Esophagus squamous epithelium (tissue), 5 donors: ENCODE measurements at regions not wholly inside any gene's neighbourhood (a gene's known extent, or its start where the extent isn't known, plus 50 kb on each side); places are given as distances from the start of the nearest gene placed in this dataset.

Source experiments
- DNase-seq: peaks from one replicate; lab custom pipeline; 2025; lab: John Stamatoyannopoulos, UW
- H3K27ac ChIP-seq, 4 donors: fragments of 200-600 bp; sonication (generic); one replicate each; pipeline ENCODE4 v1.5.1; 2016 to 2019; ENCODE audit warnings: mild to moderate bottlenecking in 1 of 4
- H3K27me3 ChIP-seq, 4 donors: fragments of 200-600 bp; sonication (generic); 1 replicate in 3 of 4; 2 replicates in 1 of 4; pipeline versions ENCODE4 v1.5.1 to v1.6.0; 2017 to 2021; ENCODE audit warnings: antibody characterized with exemption in 1 of 4
- H3K36me3 ChIP-seq, 3 donors: fragments of 200-600 bp; sonication (generic); one replicate each; pipeline ENCODE4 v1.5.1; 2016 to 2019
- H3K4me1 ChIP-seq, 3 donors: fragments of 200-600 bp; sonication (generic); one replicate each; pipeline ENCODE4 v1.5.1; 2017 to 2019
- H3K4me3 ChIP-seq, 4 donors: fragments of 200-600 bp; sonication (generic); 1 replicate in 3 of 4; 2 replicates in 1 of 4; pipeline ENCODE4 v1.5.1; 2016 to 2019; ENCODE audit warnings: mild to moderate bottlenecking in 2 of 4, moderate library complexity in 1 of 4
- H3K9me3 ChIP-seq, 3 donors: fragments of 200-600 bp; sonication (generic); one replicate each; pipeline ENCODE4 v1.5.1; 2016 to 2019
- POLR2A ChIP-seq, 4 donors: fragments of 450-650 bp; IDR thresholded peaks; one replicate each; pipeline ENCODE4 v1.6.1; 2017; ENCODE audit warnings: antibody characterized with exemption in 4 of 4, mild to moderate bottlenecking in 4 of 4, moderate library complexity in 3 of 4
- WGBS, 2 donors: methylation state at CpG; one replicate each; pipeline ENCODE4 v1.1.5; 2018; 5-methylcytosine and 5-hydroxymethylcytosine counted together
- intact Hi-C: fragments of 100-400 bp; cut with DNase I; formaldehyde crosslinking; loops from one replicate; pipeline ENCODE4 v1.15.0; 2022
- TF ChIP-seq, protein P1 (sequence below), 6 experiments: fragments of 450-650 bp in 4 of 6; fragments of 200-600 bp in 2 of 6; sonication (generic) in 2 of 6; IDR thresholded peaks; one replicate each; pipeline ENCODE4 v1.5.1; 2016 to 2019; ENCODE audit warnings: antibody characterized with exemption in 6 of 6, mild to moderate bottlenecking in 4 of 6, moderate library complexity in 4 of 6
- donor health status: DM: yes; HTN: yes; CAD: no.

DNA sequence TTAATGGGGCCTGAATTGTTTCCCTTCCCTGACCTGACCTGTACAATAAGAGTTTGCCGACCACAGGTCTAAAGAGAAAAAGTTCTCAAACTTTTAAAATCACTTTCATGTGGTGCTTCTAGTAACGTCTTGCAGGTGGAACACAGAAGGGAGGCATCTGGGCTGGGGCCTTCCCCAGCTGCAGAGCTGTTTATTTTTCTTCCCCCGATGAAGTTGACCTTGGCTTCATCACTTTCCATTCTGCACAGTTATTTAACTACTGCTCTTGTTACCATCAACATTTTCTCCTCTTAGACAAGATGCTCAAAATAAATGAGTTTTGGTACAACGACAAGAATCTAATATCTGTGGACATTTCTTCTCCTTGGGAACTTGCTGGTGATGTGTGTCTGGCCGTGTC, 181.7 kb downstream of the HERPUD2 start:
- 49 to 54% methylated on average over 5 of the region's 5 CpGs for WGBS, 2 donors
- Histone ChIP-seq H3K4me1 (no peaks in the 10 kb centered on the region), H3K4me3 (no peak overlapping the region), H3K9me3 (no peaks in the 10 kb centered on the region), H3K36me3 (no peaks in the 10 kb centered on the region), H3K27ac (no peak overlapping the region), H3K27me3 (peaks cover 0 to 4% (median 0%) of the 10 kb centered on the region in 4 donors)
- DNase-seq: no peak
- TF ChIP-seq, protein P1, sequence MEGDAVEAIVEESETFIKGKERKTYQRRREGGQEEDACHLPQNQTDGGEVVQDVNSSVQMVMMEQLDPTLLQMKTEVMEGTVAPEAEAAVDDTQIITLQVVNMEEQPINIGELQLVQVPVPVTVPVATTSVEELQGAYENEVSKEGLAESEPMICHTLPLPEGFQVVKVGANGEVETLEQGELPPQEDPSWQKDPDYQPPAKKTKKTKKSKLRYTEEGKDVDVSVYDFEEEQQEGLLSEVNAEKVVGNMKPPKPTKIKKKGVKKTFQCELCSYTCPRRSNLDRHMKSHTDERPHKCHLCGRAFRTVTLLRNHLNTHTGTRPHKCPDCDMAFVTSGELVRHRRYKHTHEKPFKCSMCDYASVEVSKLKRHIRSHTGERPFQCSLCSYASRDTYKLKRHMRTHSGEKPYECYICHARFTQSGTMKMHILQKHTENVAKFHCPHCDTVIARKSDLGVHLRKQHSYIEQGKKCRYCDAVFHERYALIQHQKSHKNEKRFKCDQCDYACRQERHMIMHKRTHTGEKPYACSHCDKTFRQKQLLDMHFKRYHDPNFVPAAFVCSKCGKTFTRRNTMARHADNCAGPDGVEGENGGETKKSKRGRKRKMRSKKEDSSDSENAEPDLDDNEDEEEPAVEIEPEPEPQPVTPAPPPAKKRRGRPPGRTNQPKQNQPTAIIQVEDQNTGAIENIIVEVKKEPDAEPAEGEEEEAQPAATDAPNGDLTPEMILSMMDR (IDR thresholded peaks at IDR 0.05): no peak
- intact Hi-C loops: no loop called here

DNA sequence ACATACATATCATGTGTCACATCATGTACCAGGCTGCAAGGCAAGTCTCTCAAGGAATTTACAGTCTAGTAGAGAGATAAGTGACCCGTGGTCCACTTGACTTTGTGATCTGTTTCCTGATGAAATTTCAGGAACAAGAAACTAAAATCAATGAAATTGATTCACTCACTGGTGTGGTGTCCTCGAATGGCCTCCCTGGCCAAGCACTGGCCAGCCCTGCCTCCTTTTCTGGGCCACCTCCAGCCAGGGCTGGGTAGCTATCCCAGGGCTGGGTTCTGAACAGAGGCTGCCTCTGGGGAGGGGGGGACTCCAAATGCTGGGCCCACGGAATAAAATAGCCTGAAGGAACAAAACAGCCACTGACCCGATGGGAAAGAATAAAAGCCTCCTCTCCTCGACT, 182.2 kb downstream of the HERPUD2 start:
- no peaks in the 10 kb centered on the region for H3K27me3 ChIP-seq
- no peak for DNase-seq
- no peak for TF ChIP-seq POLR2A (IDR thresholded peaks at IDR 0.05)
- TF ChIP-seq, protein P1 (IDR thresholded peaks at IDR 0.05): no peak
- H3K27ac ChIP-seq: no peak overlapping the region
- no peak overlapping the region for H3K4me3 ChIP-seq
- H3K9me3 ChIP-seq: no peaks in the 10 kb centered on the region
- no peaks in the 10 kb centered on the region for H3K36me3 ChIP-seq
- H3K4me1 ChIP-seq: no peaks in the 10 kb centered on the region
- intact Hi-C loops: no loop called here
- 52 to 63% methylated on average over 5 of the region's 5 CpGs for WGBS, 2 donors

DNA sequence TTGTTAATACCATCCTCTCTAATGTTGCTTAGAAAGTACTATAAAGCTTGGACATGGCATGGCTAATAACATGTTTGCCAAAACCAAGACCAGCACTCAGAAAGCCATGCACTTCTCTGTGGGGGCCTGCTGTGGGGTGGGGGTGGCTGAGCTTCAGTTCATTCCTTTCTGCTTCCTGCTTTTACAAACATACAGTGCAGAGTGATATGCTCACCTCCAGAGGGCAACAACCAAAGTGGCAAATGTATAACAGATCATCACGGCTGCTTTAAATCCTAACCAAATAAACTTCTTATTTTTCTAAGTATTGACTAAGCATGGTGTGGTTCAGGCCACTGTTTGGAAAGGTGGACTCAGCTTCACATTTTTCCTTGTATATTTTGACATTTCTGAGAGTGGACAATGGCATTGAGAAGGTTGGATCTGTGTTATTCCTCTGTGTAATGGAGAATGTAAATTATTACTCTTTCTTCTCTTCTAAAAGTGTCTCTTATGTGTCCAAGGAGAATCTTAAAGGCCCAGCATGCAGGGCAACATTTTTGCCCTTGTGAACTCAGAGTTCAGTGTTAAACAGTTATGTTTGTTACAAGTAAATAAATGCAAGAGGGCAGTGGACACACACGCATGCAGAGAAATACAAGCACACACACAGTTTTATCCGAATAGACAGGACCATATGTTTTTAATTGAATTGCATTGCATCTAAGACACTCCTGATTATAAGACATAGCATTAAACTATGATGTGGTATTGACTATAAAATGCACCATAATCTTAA, 186.1 kb downstream of the HERPUD2 start:
- Histone ChIP-seq H3K4me1 (no peaks in the 10 kb centered on the region), H3K36me3 (no peaks in the 10 kb centered on the region), H3K4me3 (no peak overlapping the region), H3K27ac (no peak overlapping the region), H3K9me3 (no peaks in the 10 kb centered on the region), H3K27me3 (no peaks in the 10 kb centered on the region)
- no peak for DNase-seq
- no peak for TF ChIP-seq POLR2A (IDR thresholded peaks at IDR 0.05)
- TF ChIP-seq, protein P1 (IDR thresholded peaks at IDR 0.05): no peak
- WGBS, 2 donors: 34 to 48% methylated on average over 3 of the region's 3 CpGs
- intact Hi-C loops: no loop called here

DNA sequence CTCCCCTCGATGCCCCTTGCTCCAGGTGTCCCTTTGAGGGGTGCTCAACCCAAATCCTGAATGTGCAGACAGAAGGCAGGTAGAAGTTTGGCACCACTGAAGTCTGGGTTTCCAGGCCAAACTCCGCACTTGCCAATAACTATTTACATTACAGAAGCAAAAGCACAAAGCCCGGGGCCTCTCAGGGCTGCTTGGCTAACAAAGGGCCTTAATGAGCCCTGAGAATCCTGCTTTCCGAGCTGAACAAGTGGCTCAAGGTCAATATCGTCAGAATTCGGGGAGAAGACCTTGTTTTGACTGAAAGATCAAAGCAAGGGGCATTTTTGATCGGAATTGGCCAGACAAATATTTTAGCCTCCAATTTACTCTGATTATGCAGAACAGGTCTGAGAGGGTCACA, 189.9 kb downstream of the HERPUD2 start:
- no peak overlapping the region for H3K27ac ChIP-seq
- H3K9me3 ChIP-seq: no peaks in the 10 kb centered on the region
- no peak for DNase-seq
- no peak for TF ChIP-seq POLR2A (IDR thresholded peaks at IDR 0.05)
- WGBS, 2 donors: 46 to 55% methylated on average over 2 to 6 of the region's 7 CpGs
- H3K4me1 ChIP-seq: no peaks in the 10 kb centered on the region
- no peak overlapping the region for H3K4me3 ChIP-seq
- H3K36me3 ChIP-seq: no peaks in the 10 kb centered on the region
- no peaks in the 10 kb centered on the region for H3K27me3 ChIP-seq
- intact Hi-C loops: no loop called here

DNA sequence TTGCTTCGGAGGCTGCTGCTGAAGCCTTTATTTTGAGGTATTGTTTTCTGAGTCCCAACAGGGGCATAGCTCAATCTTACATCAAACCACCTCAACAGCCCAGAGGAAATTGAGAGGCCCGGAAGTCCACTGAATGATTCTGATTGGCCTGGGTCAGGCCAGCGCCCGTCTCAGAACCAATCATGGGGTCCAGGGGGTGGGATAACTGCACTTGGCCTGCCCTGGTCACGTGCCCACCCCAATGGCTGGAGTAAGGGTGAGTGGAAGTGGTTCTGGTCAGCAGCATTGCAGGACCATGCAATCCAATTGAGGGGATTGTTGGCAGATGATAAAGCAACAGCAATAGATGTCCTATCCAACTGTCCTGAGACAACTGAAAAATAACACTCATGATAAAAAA, 190.6 kb downstream of the HERPUD2 start:
- Histone ChIP-seq H3K36me3 (no peaks in the 10 kb centered on the region), H3K9me3 (no peaks in the 10 kb centered on the region), H3K27me3 (no peaks in the 10 kb centered on the region), H3K27ac (no peak overlapping the region), H3K4me1 (no peaks in the 10 kb centered on the region), H3K4me3 (no peak overlapping the region)
- 82 to 88% methylated on average over 2 of the region's 5 CpGs for WGBS, 2 donors
- no peak for DNase-seq
- no peak for TF ChIP-seq POLR2A (IDR thresholded peaks at IDR 0.05)
- TF ChIP-seq, protein P1 (IDR thresholded peaks at IDR 0.05): no peak
- intact Hi-C loops: no loop called here
